NCI-H2196 (cell line): ENCODE measurements at regions not wholly inside any gene's neighbourhood (a gene's known extent, or its start where the extent isn't known, plus 50 kb on each side); places are given as distances from the start of the nearest gene placed in this dataset.

Experiments
- DNase-seq: peaks from one replicate; lab custom pipeline; 2025; ENCODE audit not compliant: unreplicated experiment; lab: John Stamatoyannopoulos, UW

- DNase-seq: no peak
Measured at GRCh38 chr6:166752928-166753721, 126.1 kb upstream of the RPS6KA2 start.

- DNase-seq: no peak
Measured at GRCh38 chr6:166752097-166752496, 125.0 kb upstream of the RPS6KA2 start.

GRCh38 chr6:166751051-166751595, 124.1 kb upstream of the RPS6KA2 start:
- no peak for DNase-seq

DNA sequence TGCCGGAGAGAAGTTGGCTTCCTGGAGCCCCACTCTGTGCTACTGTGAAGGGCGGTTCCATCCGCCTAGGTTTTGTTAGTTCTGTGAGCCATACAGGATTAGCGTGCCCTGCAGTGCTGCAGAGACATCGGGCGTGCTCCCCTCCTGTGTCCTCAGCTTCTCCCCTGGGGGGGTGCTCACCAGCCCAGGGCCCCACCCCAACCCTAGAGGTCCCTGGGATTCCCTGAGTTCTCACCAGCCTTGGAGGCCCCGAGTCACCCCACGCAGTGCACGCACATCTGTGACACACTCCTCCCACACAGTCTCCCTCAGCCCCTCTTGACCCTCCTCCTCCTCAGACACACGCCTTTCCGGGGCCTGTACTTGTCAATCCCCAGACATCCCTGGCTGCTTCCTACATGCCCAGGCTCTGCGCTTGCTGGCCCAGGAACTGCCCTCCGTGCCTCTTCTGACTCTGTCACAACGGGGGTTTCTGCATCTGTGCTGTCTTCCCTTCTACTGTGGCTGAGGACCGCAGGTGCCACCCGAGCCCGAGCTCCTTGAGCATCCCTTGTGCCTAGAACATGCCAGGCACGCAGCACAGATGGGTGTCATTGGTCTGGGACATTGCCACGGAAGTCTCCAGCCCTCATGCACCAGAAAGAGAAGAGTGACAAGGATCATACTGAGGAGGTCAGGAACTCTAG, 123.2 kb upstream of the RPS6KA2 start:
- DNase-seq: no peak

DNA sequence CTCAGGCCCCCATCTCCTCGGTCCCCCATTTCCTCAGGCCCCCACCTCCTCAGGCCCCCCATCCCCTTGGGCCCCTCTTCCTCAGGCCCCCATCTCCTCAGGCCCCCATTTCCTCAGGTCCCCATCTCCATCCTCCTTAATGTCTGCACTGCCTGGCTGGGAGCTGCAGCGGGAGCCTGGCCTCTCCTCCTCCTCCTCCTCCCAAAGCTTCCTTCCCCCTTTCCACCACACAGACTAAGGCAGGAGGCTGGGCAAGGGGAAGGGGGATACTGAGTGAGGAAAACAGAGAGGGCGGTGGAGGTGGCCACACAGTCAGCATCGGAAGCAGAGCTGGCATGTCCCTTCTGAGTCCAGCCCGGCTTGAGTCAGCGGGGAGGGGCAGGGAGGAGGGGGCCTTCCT, 122.6 kb upstream of the RPS6KA2 start:
- no peak for DNase-seq

- DNase-seq: no peak
Measured at GRCh38 chr6:166747644-166748595, 120.9 kb upstream of the RPS6KA2 start.

DNA sequence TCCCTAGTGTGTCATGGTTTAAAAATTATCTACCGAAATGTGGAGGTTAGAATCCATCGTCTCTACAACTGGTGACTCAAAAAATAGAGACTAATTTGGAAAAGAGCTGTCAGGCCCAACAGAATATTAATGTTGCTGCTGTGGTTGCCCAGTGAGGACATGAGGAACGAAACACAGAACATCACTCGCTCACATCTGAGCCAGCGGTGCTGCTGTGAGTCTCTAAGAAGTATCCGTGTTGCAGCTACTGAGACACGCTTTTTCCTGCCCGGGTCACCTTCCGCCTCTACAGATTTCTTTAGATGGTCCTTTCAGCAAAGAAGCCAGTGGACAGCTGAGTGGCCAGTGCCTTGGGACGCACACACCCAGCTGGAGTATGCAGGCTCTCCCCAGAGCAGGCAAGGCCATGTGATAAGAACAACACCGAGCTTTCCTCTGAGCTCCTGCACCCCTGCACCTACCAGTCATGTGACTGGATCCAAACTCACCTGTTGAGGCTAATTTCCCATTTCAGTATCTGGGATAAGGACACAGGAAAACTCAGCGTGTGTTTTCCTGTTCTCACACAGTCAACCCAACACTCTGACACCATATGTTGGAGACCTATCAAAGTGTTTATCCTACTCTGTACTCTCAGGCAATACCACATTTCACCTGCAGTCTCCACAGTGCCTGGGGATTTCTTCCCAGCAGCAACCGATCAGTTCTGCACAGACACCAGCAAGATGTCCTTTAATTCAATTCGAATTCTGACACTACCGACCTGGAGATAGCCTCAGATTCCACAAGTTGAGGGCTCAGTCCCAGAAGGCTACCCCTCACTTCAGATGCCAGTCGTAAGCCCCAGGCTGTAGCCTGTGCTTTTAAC, 119.0 kb upstream of the RPS6KA2 start:
- DNase-seq: no peak

DNA sequence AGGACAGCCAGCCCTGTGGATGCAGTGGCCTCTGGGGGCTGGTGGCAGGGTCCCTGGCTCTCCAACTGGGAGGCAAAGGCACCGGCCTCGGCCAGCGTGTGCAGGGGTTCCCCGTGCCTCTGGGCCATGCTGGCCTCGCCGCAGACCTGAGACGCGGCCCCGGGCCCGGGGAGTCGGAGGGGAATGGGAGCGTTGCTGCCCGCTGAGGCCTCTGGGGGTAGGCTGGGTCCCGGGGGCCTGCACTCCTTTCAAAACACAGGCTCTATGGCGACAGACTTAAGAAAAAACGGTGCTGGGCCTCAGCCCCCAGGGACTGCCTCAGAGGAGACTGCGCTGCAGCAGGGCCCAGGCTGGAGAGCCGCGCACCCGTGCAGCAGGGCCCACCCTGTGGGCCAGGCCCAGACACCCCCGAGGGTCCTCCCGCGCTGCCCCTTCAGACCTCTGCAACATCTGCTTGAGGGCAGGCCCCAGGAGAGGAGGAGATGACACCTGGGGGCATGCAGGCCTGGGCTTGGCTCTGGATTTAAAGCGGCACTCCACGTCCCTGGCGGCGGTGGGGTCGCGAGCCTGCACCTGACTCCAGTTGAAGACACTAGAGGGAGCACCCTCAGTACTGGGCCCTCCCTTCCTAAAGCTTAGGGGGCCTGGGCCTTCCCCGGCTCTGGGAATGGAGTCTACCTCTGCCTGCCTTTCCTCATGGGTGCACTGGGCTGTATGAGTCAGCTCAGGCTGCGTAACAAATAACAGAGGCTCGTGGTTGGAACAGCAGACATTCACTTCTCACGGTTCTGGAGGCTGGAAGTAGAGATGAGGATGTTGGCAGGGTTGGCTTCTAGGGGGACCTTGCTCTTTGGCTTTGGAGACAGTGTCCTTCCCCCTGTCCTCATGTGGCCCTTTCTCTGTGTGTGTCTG, 117.4 kb upstream of the RPS6KA2 start:
- no peak for DNase-seq

DNA sequence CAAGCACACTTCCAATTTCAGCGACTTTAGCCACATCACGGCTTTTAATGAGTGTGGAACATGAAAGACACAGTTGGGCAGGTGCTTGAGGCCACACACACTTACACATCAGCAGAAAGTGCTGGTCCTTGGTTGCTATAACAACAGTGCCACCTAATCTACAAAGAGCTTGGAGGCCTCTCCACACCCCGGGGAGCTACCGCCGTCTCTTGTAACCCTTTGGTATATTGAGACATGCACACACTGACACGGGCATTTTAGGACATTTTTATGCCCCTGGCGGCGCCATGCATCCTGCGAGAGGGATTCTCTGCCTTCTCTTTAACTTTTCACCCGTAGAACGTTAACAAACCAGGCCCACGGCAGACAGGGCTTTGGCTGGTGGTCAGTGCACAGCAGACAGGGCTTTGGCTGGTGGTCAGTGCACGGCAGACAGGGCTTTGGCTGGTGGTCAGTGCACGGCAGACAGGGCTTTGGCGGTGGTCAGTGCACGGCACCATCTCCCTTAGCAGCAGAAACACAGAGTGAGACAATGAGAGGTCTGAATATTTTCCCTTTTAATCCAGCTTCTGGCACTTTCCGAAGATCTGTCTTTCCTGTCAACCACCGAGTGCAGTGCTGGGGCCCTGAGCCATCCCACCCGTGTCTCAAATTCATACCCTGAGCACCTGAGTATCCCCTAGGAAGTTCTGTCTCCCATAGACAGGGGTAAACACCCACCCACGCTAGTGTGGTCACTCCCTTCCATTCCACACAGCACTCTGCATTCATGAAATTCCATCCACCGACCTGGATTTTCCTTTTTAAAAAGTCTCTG, 116.6 kb upstream of the RPS6KA2 start:
- no peak for DNase-seq

- DNase-seq: no peak
Measured at GRCh38 chr6:166742981-166743380, 115.9 kb upstream of the RPS6KA2 start.

DNA sequence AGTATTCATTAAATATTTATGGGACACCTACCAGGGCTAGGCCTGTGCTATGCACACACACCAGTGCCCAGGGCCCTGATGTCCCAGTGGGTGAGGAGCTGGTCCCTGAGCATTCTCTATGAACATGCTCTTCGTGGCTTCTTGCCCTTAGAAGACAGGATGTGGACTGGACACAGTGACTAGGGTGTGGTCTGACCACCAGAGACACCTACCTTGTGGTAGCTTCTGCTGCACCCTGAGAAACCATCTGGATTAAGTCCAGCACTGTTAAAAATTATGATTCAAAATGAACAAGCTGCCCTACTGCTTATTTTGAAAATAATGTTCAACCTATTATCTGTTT, 112.9 kb upstream of the RPS6KA2 start:
- DNase-seq: no peak

GRCh38 chr6:166739117-166739975, 112.3 kb upstream of the RPS6KA2 start:
- DNase-seq: no peak

DNA sequence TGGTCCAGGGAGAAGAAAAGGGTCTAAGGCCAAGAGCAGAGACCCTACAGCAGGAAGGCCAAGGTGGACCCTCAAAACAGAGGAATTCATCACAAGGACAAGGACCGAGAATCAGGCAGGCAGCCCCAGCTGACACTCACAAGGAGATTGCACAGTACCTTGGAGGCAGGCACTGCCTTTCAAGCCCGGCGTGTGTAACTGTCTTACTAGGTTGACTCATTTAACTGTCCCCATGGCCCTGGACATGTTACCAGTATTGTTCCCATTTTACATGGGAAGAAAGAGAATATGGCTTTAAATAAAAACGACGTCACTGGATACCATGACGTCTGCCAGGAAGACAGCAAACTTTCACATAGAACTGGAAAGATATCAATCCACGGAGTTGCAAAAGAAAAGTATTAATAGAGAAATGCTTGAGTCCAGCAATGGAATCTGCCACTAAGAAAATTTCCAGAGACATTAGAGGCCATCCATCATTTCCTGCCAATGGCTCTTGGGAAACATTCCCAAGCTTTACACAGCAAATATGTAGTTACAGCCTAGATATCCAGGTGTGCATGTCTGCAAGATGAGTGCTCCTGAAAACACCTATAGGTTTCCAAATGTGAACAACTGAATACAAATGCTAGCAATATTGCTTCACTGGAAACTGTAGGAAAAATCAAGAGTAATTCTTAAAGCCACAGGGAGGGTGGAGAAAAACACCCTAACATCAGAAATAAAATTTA, 111.5 kb upstream of the RPS6KA2 start:
- DNase-seq: no peak

DNA sequence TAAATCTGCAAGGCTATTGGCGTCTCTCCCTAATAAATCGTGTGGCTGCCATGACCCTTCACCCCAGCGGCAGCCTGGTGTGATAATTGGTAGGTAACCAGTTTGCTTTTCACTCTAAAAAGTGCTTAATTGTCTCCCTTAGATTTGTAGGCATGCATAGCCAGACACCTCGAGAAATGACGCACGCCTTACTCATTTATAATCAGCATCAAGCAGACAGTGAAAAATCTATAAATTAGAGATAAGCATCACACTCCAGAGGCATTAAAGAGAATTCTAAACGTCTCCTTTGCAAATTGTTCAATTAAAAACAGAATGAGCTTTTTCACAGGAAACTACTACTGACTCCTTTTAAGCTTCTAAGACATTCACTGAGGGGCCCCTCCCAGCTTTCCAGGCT, 110.2 kb upstream of the RPS6KA2 start:
- DNase-seq: no peak

- no peak for DNase-seq
Measured at GRCh38 chr6:166736634-166737033, 109.6 kb upstream of the RPS6KA2 start.

DNA sequence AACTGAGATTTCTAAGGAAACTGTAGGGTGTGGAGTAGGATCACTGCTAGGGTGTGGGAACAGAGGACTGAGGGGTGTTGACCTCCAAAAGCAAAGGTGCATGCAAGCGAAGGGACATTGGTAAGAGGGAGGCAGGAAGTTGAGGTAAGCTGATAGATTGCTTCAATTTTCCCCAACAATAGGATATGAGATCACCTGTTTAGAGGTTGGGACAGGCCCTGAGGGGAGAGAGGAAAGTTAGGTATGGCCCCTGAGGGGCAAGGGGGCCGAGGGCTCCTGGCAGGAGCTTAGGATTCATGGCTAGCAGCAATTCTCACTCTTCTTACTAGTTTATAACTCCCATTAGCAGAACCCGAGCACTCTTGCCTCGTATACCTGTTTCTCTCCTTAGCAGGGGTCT, 106.8 kb upstream of the RPS6KA2 start:
- no peak for DNase-seq

- no peak for DNase-seq
Measured at GRCh38 chr6:166729658-166730057, 102.6 kb upstream of the RPS6KA2 start.
